Astrocyte (in vitro differentiated cells and primary cell): ENCODE measurements at regions not wholly inside any gene's neighbourhood (a gene's known extent, or its start where the extent isn't known, plus 50 kb on each side); places are given as distances from the start of the nearest gene placed in this dataset.

Experiments
- DNase-seq: peaks from one replicate; pipeline ENCODE4 v3.0.0-alpha.2; 2010; ENCODE audit warnings: low read depth
- FAIRE-seq: peaks from 2 replicates; lab custom pipeline; 2011; peaks lifted over from hg19 to GRCh38; lab: Jason Lieb, UNC
- H2AFZ ChIP-seq: 2 replicates; pipeline ENCODE4 v1.6.0; 2012; ENCODE audit warnings: low read depth, low read length, inconsistent platforms
- H3K27ac ChIP-seq: 2 replicates; pipeline ENCODE4 v1.5.1; 2011; ENCODE audit warnings: low read depth, low read length, inconsistent platforms
- H3K27me3 ChIP-seq: 2 replicates; pipeline ENCODE4 v1.6.0; 2011; ENCODE audit warnings: low read length, inconsistent platforms; ENCODE audit not compliant: insufficient read depth
- H3K36me3 ChIP-seq: 2 replicates; pipeline ENCODE4 v1.5.1; 2011; ENCODE audit warnings: low read length, inconsistent platforms; ENCODE audit not compliant: insufficient read depth
- H3K4me1 ChIP-seq: 2 replicates; pipeline ENCODE4 v1.5.1; 2011; ENCODE audit warnings: low read length, inconsistent platforms; ENCODE audit not compliant: insufficient read depth
- H3K4me2 ChIP-seq: 2 replicates; pipeline ENCODE4 v1.6.0; 2012; ENCODE audit warnings: low read length, inconsistent platforms
- H3K4me3 ChIP-seq: 2 replicates; pipeline ENCODE4 v1.5.1; 2011; ENCODE audit warnings: low read depth, mild to moderate bottlenecking, low read length, inconsistent platforms; ENCODE audit not compliant: insufficient read depth
- H3K79me2 ChIP-seq: 2 replicates; pipeline ENCODE4 v1.6.0; 2012; ENCODE audit warnings: mild to moderate bottlenecking, low read length, inconsistent platforms; ENCODE audit not compliant: insufficient read depth
- H3K9ac ChIP-seq: 2 replicates; pipeline ENCODE4 v1.6.0; 2012; ENCODE audit warnings: mild to moderate bottlenecking, low read length, inconsistent platforms
- H3K9me3 ChIP-seq: 2 replicates; pipeline ENCODE4 v1.5.1; 2012; ENCODE audit warnings: low read depth, mild to moderate bottlenecking, low read length, inconsistent platforms; ENCODE audit not compliant: insufficient read depth
- H4K20me1 ChIP-seq: 2 replicates; pipeline ENCODE4 v1.6.0; 2012; ENCODE audit warnings: low read length, inconsistent platforms; ENCODE audit not compliant: insufficient read depth
- H3K27ac Mint-ChIP-seq: one replicate; pipeline ENCODE4 v1.8.0; 2021; ENCODE audit warnings: mild to moderate bottlenecking, mixed read lengths; ENCODE audit not compliant: unreplicated experiment
- H3K27me3 Mint-ChIP-seq: one replicate; pipeline ENCODE4 v1.8.0; 2021; ENCODE audit warnings: low read depth, mixed read lengths; ENCODE audit not compliant: unreplicated experiment
- H3K36me3 Mint-ChIP-seq: one replicate; pipeline ENCODE4 v1.8.0; 2021; ENCODE audit warnings: low read depth, mixed read lengths; ENCODE audit not compliant: unreplicated experiment
- H3K4me1 Mint-ChIP-seq: one replicate; pipeline ENCODE4 v1.8.0; 2021; ENCODE audit warnings: low read depth, mixed read lengths; ENCODE audit not compliant: unreplicated experiment
- H3K4me3 Mint-ChIP-seq: one replicate; pipeline ENCODE4 v1.8.0; 2021; ENCODE audit warnings: mild to moderate bottlenecking, moderate library complexity, mixed read lengths; ENCODE audit not compliant: unreplicated experiment
- H3K9me3 Mint-ChIP-seq: one replicate; pipeline ENCODE4 v1.8.0; 2021; ENCODE audit warnings: mild to moderate bottlenecking, mixed read lengths; ENCODE audit not compliant: unreplicated experiment
- EZH2 ChIP-seq: IDR thresholded peaks from 2 replicates; pipeline ENCODE4 v1.6.1; 2012; ENCODE audit warnings: mild to moderate bottlenecking, low read length, inconsistent platforms; ENCODE audit not compliant: insufficient read depth
- TF ChIP-seq, protein P1 (sequence below): IDR thresholded peaks from 2 replicates; pipeline ENCODE4 v1.5.1; 2011; ENCODE audit warnings: low read depth, mild to moderate bottlenecking, inconsistent platforms, low read length, moderate library complexity; ENCODE audit not compliant: insufficient read depth

GRCh38 chr17:77649717-77650211, 308.7 kb upstream of the TNRC6C start:
- H3K4me3 Mint-ChIP-seq, result no peak overlapping the region
- no peaks in the 10 kb centered on the region for H3K79me2 ChIP-seq
- no peaks in the 10 kb centered on the region for H4K20me1 ChIP-seq
- H3K27ac ChIP-seq, result no peak overlapping the region
- no peak overlapping the region for H3K27ac Mint-ChIP-seq
- TF ChIP-seq, protein P1, sequence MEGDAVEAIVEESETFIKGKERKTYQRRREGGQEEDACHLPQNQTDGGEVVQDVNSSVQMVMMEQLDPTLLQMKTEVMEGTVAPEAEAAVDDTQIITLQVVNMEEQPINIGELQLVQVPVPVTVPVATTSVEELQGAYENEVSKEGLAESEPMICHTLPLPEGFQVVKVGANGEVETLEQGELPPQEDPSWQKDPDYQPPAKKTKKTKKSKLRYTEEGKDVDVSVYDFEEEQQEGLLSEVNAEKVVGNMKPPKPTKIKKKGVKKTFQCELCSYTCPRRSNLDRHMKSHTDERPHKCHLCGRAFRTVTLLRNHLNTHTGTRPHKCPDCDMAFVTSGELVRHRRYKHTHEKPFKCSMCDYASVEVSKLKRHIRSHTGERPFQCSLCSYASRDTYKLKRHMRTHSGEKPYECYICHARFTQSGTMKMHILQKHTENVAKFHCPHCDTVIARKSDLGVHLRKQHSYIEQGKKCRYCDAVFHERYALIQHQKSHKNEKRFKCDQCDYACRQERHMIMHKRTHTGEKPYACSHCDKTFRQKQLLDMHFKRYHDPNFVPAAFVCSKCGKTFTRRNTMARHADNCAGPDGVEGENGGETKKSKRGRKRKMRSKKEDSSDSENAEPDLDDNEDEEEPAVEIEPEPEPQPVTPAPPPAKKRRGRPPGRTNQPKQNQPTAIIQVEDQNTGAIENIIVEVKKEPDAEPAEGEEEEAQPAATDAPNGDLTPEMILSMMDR, result no peak
- no peak for TF ChIP-seq EZH2
- no peak overlapping the region for H3K4me3 ChIP-seq
- H3K4me1 Mint-ChIP-seq, result peaks cover 2% of the 10 kb centered on the region
- no peaks in the 10 kb centered on the region for H3K36me3 Mint-ChIP-seq
- H2AFZ ChIP-seq, result no peak overlapping the region
- peaks cover 3% of the 10 kb centered on the region for H3K9me3 ChIP-seq
- FAIRE-seq (no peak), DNase-seq (peak; percentile 63)
- peaks cover 29% of the 10 kb centered on the region for H3K27me3 Mint-ChIP-seq
- H3K4me2 ChIP-seq, result peak overlapping the region; percentile 22
- no peak overlapping the region for H3K9ac ChIP-seq
- H3K9me3 Mint-ChIP-seq, result peaks cover 14% of the 10 kb centered on the region
- H3K27me3 ChIP-seq, result peaks cover 14% of the 10 kb centered on the region
- H3K4me1 ChIP-seq, result peaks cover 7% of the 10 kb centered on the region
- no peaks in the 10 kb centered on the region for H3K36me3 ChIP-seq

GRCh38 chr17:77651988-77652387, 306.5 kb upstream of the TNRC6C start:
- Histone ChIP-seq H3K9me3 (peaks cover 3% of the 10 kb centered on the region), H3K36me3 (no peaks in the 10 kb centered on the region), H3K4me1 (peaks cover 4% of the 10 kb centered on the region), H3K4me3 (no peak overlapping the region), H3K9ac (no peak overlapping the region), H3K27ac (no peak overlapping the region), H3K27me3 (peaks cover 10% of the 10 kb centered on the region), H2AFZ (no peak overlapping the region), H3K79me2 (no peaks in the 10 kb centered on the region), H4K20me1 (no peaks in the 10 kb centered on the region), H3K4me2 (no peak overlapping the region)
- peaks cover 2% of the 10 kb centered on the region for H3K4me1 Mint-ChIP-seq
- H3K36me3 Mint-ChIP-seq, result no peaks in the 10 kb centered on the region
- no peak overlapping the region for H3K4me3 Mint-ChIP-seq
- DNase-seq (no peak), FAIRE-seq (no peak)
- H3K9me3 Mint-ChIP-seq, result peaks cover 14% of the 10 kb centered on the region
- H3K27ac Mint-ChIP-seq, result no peak overlapping the region
- peaks cover 43% of the 10 kb centered on the region for H3K27me3 Mint-ChIP-seq
- TF ChIP-seq, protein P1, result no peak
- no peak for TF ChIP-seq EZH2

- H2AFZ ChIP-seq, result no peak overlapping the region
- no peak for TF ChIP-seq EZH2
- TF ChIP-seq, protein P1, result no peak
- H3K4me1 ChIP-seq, result peaks cover 4% of the 10 kb centered on the region
- peaks cover 57% of the 10 kb centered on the region for H3K27me3 Mint-ChIP-seq
- H3K4me3 Mint-ChIP-seq, result no peak overlapping the region
- H3K4me3 ChIP-seq, result no peak overlapping the region
- H4K20me1 ChIP-seq, result no peaks in the 10 kb centered on the region
- H3K27ac ChIP-seq, result no peak overlapping the region
- H3K9ac ChIP-seq, result no peak overlapping the region
- no peak overlapping the region for H3K27ac Mint-ChIP-seq
- no peaks in the 10 kb centered on the region for H3K79me2 ChIP-seq
- H3K4me2 ChIP-seq, result no peak overlapping the region
- peaks cover 2% of the 10 kb centered on the region for H3K4me1 Mint-ChIP-seq
- H3K36me3 ChIP-seq, result no peaks in the 10 kb centered on the region
- H3K36me3 Mint-ChIP-seq, result no peaks in the 10 kb centered on the region
- DNase-seq (no peak), FAIRE-seq (no peak)
- H3K27me3 ChIP-seq, result peaks cover 24% of the 10 kb centered on the region
- no peaks in the 10 kb centered on the region for H3K9me3 ChIP-seq
- peaks cover 13% of the 10 kb centered on the region for H3K9me3 Mint-ChIP-seq
These were observed 304.2 kb upstream of the TNRC6C start for GRCh38 chr17:77654296-77654695.
